OCI-LY1 (cell line): ENCODE measurements at regions not wholly inside any gene's neighbourhood (a gene's known extent, or its start where the extent isn't known, plus 50 kb on each side); places are given as distances from the start of the nearest gene placed in this dataset.

Experiments
- H2AFZ ChIP-seq: fragments of 200-600 bp; sonication (generic), shearing (Covaris generic); 2 replicates; pipeline ENCODE4 v1.6.0; 2014; ENCODE audit warnings: antibody characterized with exemption, mild to moderate bottlenecking, low read length
- H3F3A ChIP-seq: fragments of 200-600 bp; sonication (generic), shearing (Covaris generic); 2 replicates; pipeline ENCODE4 v1.6.0; 2014; ENCODE audit warnings: mild to moderate bottlenecking, antibody characterized with exemption, low read length, moderate library complexity; ENCODE audit not compliant: insufficient read depth
- H3K27ac ChIP-seq: fragments of 200-600 bp; sonication (generic); 2 replicates; pipeline ENCODE4 v1.5.1; 2014; ENCODE audit warnings: low read length, mixed run types, mild to moderate bottlenecking, low read depth; ENCODE audit not compliant: poor library complexity, severe bottlenecking
- H3K27me3 ChIP-seq: fragments of 200-600 bp; sonication (generic); 2 replicates; pipeline ENCODE4 v1.6.0; 2014; ENCODE audit warnings: antibody characterized with exemption, mild to moderate bottlenecking, low read length, moderate library complexity; ENCODE audit not compliant: insufficient read depth
- H3K36me3 ChIP-seq: fragments of 200-600 bp; sonication (generic); 2 replicates; pipeline ENCODE4 v1.6.1; 2014; ENCODE audit warnings: mild to moderate bottlenecking, antibody characterized with exemption, low read length, moderate library complexity, mixed read lengths; ENCODE audit not compliant: insufficient read depth
- H3K4me1 ChIP-seq: fragments of 200-600 bp; sonication (generic); 2 replicates; pipeline ENCODE4 v1.5.1; 2014; ENCODE audit warnings: mild to moderate bottlenecking, low read length, moderate library complexity; ENCODE audit not compliant: insufficient read depth, severe bottlenecking
- H3K4me2 ChIP-seq: fragments of 200-600 bp; sonication (generic), shearing (Covaris generic); 2 replicates; pipeline ENCODE4 v1.6.1; 2014; ENCODE audit warnings: low read length
- H3K4me3 ChIP-seq: fragments of 200-600 bp; sonication (generic); 2 replicates; pipeline ENCODE4 v1.5.1; 2014; ENCODE audit warnings: low read length, low read depth, mild to moderate bottlenecking, mixed read lengths; ENCODE audit not compliant: poor library complexity, severe bottlenecking
- H3K79me2 ChIP-seq: fragments of 200-600 bp; shearing (Covaris generic); 2 replicates; pipeline ENCODE4 v1.6.1; 2016; ENCODE audit warnings: mixed run types, low read length, mixed read lengths; ENCODE audit not compliant: insufficient read depth
- H3K9ac ChIP-seq: fragments of 200-600 bp; sonication (generic), shearing (Covaris generic); 2 replicates; pipeline ENCODE4 v1.6.1; 2014; ENCODE audit warnings: mild to moderate bottlenecking, low read length, mixed read lengths
- H3K9me2 ChIP-seq: fragments of 200-600 bp; sonication (generic), shearing (Covaris generic); 2 replicates; pipeline ENCODE4 v1.6.1; 2014; ENCODE audit warnings: low read depth, mild to moderate bottlenecking, low read length, mixed read lengths
- H3K9me3 ChIP-seq: fragments of 200-600 bp; shearing (Covaris generic); 2 replicates; pipeline ENCODE4 v1.6.1; 2014; ENCODE audit warnings: low read length, mixed read lengths
- H4K20me1 ChIP-seq: fragments of 200-600 bp; sonication (generic), shearing (Covaris generic); 2 replicates; pipeline ENCODE4 v1.6.0; 2016; ENCODE audit warnings: mild to moderate bottlenecking, low read length; ENCODE audit not compliant: insufficient read depth
- CTCF ChIP-seq: fragments of 200-600 bp; sonication (generic), shearing (Covaris generic); IDR thresholded peaks from 2 replicates; pipeline ENCODE4 v1.5.1; 2017; ENCODE audit warnings: mild to moderate bottlenecking, antibody characterized with exemption, low read length, moderate library complexity, mixed read lengths
- EZH2 ChIP-seq: fragments of 200-600 bp; sonication (generic), shearing (Covaris generic); IDR thresholded peaks from 2 replicates; pipeline ENCODE4 v1.8.0; 2017; ENCODE audit warnings: borderline replicate concordance, mixed run types, mild to moderate bottlenecking, antibody characterized with exemption, low read length, moderate library complexity, mixed read lengths

GRCh38 chr4:179447308-179447707 lies 2005.1 kb upstream of the AGA start:
- H3K9ac ChIP-seq: no peak overlapping the region
- no peaks in the 10 kb centered on the region for H3K4me1 ChIP-seq
- no peak overlapping the region for H3K27ac ChIP-seq
- TF ChIP-seq CTCF: no peak
- no peak for TF ChIP-seq EZH2
- no peak overlapping the region for H2AFZ ChIP-seq
- no peaks in the 10 kb centered on the region for H3K79me2 ChIP-seq
- H3K27me3 ChIP-seq: no peaks in the 10 kb centered on the region
- H3K36me3 ChIP-seq: no peaks in the 10 kb centered on the region
- H3K4me2 ChIP-seq: no peak overlapping the region
- no peaks in the 10 kb centered on the region for H3K9me3 ChIP-seq
- no peak overlapping the region for H3K4me3 ChIP-seq
- H4K20me1 ChIP-seq: no peaks in the 10 kb centered on the region
- no peaks in the 10 kb centered on the region for H3K9me2 ChIP-seq
- no peaks in the 10 kb centered on the region for H3F3A ChIP-seq

GRCh38 chr4:179465131-179465797 lies 2023.0 kb upstream of the AGA start:
- no peaks in the 10 kb centered on the region for H3K27me3 ChIP-seq
- no peak overlapping the region for H3K27ac ChIP-seq
- H3K79me2 ChIP-seq: no peaks in the 10 kb centered on the region
- no peak overlapping the region for H3K9ac ChIP-seq
- H4K20me1 ChIP-seq: no peaks in the 10 kb centered on the region
- TF ChIP-seq CTCF (no peak), EZH2 (no peak)
- H3K4me1 ChIP-seq: no peaks in the 10 kb centered on the region
- no peaks in the 10 kb centered on the region for H3K36me3 ChIP-seq
- no peak overlapping the region for H3K4me2 ChIP-seq
- H2AFZ ChIP-seq: peak overlapping the region; percentile 63; the same call in 1 of the 2 replicates
- no peaks in the 10 kb centered on the region for H3K9me2 ChIP-seq
- no peaks in the 10 kb centered on the region for H3F3A ChIP-seq
- H3K9me3 ChIP-seq: no peaks in the 10 kb centered on the region
- no peak overlapping the region for H3K4me3 ChIP-seq

GRCh38 chr4:179467878-179468277 lies 2025.6 kb upstream of the AGA start:
- no peak overlapping the region for H3K4me3 ChIP-seq
- no peaks in the 10 kb centered on the region for H3K4me1 ChIP-seq
- no peak overlapping the region for H3K4me2 ChIP-seq
- H3K27me3 ChIP-seq: no peaks in the 10 kb centered on the region
- H4K20me1 ChIP-seq: no peaks in the 10 kb centered on the region
- H3K27ac ChIP-seq: no peak overlapping the region
- no peaks in the 10 kb centered on the region for H3F3A ChIP-seq
- no peak overlapping the region for H3K9ac ChIP-seq
- H2AFZ ChIP-seq: no peak overlapping the region
- no peaks in the 10 kb centered on the region for H3K36me3 ChIP-seq
- H3K79me2 ChIP-seq: no peaks in the 10 kb centered on the region
- TF ChIP-seq CTCF (no peak), EZH2 (no peak)
- H3K9me3 ChIP-seq: no peaks in the 10 kb centered on the region
- H3K9me2 ChIP-seq: no peaks in the 10 kb centered on the region
